Suprapubic skin (tissue), 4 donors: ENCODE measurements at regions not wholly inside any gene's neighbourhood (a gene's known extent, or its start where the extent isn't known, plus 50 kb on each side); places are given as distances from the start of the nearest gene placed in this dataset.
A peak's percentile ranks its signal among the peaks of the same experiment; 100 is the strongest.

ENCODE experiments used
- EP300 ChIP-seq: sonication (generic); formaldehyde crosslinking; IDR thresholded peaks from one replicate; pipeline ENCODE4 v1.6.1; 2017; ENCODE audit warnings: antibody characterized with exemption
- POLR2A ChIP-seq, 2 donors: fragments of 450-650 bp; IDR thresholded peaks; one replicate each; pipeline ENCODE4 v1.6.1; 2017; ENCODE audit warnings: antibody characterized with exemption in 2 of 2, mild to moderate bottlenecking in 2 of 2, moderate library complexity in 2 of 2
- POLR2AphosphoS5 ChIP-seq, 3 donors: sonication (generic); formaldehyde crosslinking; IDR thresholded peaks; one replicate each; pipeline ENCODE4 v1.6.1; 2017; ENCODE audit warnings: antibody characterized with exemption in 3 of 3
- TF ChIP-seq, protein P1 (sequence below), 2 donors: fragments of 200-600 bp in 1 of 2; fragments of 450-650 bp in 1 of 2; sonication (generic) in 1 of 2; IDR thresholded peaks; one replicate each; pipeline ENCODE4 v1.5.1; 2016 to 2019; ENCODE audit warnings: antibody characterized with exemption in 2 of 2, mild to moderate bottlenecking in 1 of 2, moderate library complexity in 1 of 2

DNA sequence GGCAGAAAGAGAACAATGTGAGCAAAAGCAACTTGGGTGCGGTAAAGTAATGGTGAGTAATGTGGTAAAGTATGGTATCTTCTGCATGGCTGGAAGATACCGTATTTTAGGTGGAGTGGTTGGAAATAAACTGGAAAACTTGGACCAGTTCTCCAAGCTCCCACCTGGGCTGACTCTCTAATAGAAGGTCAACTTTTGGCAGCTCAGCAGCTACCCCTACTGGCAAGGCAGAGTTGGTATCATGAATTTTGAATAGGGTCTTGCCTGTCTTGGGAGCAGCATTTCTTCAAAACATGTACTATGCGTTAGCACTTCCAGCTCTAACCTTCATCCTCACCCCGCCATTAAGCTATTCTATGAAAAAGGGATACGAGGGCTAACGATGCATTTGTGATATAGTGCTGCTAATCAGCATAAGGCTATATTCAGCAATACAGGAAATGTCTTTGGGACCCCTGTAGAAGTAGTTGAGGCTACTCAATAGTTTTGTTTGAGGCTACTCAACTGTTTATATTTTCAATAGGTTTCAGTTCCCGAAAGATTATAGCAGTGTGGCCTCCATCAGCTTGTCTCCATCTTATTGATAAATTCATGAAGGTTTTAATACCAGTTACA lies 276.3 kb upstream of the FAR2 start:
- TF ChIP-seq POLR2A (IDR thresholded peaks at IDR 0.05) (no peak), POLR2AphosphoS5 (IDR thresholded peaks at IDR 0.05) (no peak), EP300 (no peak)
- TF ChIP-seq, protein P1, sequence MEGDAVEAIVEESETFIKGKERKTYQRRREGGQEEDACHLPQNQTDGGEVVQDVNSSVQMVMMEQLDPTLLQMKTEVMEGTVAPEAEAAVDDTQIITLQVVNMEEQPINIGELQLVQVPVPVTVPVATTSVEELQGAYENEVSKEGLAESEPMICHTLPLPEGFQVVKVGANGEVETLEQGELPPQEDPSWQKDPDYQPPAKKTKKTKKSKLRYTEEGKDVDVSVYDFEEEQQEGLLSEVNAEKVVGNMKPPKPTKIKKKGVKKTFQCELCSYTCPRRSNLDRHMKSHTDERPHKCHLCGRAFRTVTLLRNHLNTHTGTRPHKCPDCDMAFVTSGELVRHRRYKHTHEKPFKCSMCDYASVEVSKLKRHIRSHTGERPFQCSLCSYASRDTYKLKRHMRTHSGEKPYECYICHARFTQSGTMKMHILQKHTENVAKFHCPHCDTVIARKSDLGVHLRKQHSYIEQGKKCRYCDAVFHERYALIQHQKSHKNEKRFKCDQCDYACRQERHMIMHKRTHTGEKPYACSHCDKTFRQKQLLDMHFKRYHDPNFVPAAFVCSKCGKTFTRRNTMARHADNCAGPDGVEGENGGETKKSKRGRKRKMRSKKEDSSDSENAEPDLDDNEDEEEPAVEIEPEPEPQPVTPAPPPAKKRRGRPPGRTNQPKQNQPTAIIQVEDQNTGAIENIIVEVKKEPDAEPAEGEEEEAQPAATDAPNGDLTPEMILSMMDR (IDR thresholded peaks at IDR 0.05) = peak in 1 of 2 donors; percentile 17
